ENCODE measurements at regions not wholly inside any gene's neighbourhood (a gene's known extent, or its start where the extent isn't known, plus 50 kb on each side); places are given as distances from the start of the nearest gene placed in this dataset.

DNA sequence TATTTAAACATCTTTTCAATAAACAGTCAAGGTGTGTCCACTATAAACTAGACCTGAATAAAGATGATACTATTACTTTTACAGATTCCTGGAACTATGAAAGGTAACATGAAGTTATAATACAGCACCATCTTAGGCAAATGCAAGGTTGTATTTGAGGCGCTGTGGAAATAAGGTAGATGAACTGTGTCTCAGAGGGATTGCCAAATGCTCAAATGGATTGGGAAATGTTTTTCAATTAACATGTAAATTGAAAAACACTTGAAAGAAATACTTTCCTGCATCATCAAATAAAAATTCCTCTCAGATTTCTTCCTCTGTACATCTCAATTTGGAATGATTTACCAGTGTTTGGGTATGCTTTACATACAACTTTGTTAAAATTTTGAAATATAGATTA is 139.4 kb downstream of the DKK1 start:
- TF ChIP-seq, protein P1, sequence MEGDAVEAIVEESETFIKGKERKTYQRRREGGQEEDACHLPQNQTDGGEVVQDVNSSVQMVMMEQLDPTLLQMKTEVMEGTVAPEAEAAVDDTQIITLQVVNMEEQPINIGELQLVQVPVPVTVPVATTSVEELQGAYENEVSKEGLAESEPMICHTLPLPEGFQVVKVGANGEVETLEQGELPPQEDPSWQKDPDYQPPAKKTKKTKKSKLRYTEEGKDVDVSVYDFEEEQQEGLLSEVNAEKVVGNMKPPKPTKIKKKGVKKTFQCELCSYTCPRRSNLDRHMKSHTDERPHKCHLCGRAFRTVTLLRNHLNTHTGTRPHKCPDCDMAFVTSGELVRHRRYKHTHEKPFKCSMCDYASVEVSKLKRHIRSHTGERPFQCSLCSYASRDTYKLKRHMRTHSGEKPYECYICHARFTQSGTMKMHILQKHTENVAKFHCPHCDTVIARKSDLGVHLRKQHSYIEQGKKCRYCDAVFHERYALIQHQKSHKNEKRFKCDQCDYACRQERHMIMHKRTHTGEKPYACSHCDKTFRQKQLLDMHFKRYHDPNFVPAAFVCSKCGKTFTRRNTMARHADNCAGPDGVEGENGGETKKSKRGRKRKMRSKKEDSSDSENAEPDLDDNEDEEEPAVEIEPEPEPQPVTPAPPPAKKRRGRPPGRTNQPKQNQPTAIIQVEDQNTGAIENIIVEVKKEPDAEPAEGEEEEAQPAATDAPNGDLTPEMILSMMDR (IDR thresholded peaks at IDR 0.05; ENCODE audit: low read depth, low read length, poor library complexity, severe bottlenecking), result no peak
- no peak for TF ChIP-seq EZH2phosphoT487 (IDR thresholded peaks at IDR 0.05; ENCODE audit: borderline replicate concordance, low read length)

All from DOHH2 (cell line).